ENCODE measurements at regions not wholly inside any gene's neighbourhood (a gene's known extent, or its start where the extent isn't known, plus 50 kb on each side); places are given as distances from the start of the nearest gene placed in this dataset.
"Not testable (repeated sequence)": the region's sequence is repeated elsewhere in the genome, so short reads cannot be mapped to it uniquely, and the experiment has no call there.

DNA sequence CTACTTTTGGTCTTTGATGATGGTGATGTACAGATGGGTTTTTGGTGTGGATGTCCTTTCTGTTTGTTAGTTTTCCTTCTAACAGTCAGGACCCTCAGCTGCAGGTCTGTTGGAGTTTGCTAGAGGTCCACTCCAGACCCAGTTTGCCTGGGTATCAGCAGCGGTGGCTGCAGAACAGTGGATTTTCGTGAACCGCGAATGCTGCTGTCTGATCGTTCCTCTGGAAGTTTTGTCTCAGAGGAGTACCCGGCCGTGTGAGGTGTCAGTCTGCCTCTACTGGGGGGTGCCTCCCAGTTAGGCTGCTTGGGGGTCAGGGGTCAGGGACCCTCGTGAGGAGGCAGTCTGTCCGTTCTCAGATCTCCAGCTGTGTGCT, 56.6 kb upstream of the TNFAIP8 start:
- DNase-seq: not testable (repeated sequence)

DNA sequence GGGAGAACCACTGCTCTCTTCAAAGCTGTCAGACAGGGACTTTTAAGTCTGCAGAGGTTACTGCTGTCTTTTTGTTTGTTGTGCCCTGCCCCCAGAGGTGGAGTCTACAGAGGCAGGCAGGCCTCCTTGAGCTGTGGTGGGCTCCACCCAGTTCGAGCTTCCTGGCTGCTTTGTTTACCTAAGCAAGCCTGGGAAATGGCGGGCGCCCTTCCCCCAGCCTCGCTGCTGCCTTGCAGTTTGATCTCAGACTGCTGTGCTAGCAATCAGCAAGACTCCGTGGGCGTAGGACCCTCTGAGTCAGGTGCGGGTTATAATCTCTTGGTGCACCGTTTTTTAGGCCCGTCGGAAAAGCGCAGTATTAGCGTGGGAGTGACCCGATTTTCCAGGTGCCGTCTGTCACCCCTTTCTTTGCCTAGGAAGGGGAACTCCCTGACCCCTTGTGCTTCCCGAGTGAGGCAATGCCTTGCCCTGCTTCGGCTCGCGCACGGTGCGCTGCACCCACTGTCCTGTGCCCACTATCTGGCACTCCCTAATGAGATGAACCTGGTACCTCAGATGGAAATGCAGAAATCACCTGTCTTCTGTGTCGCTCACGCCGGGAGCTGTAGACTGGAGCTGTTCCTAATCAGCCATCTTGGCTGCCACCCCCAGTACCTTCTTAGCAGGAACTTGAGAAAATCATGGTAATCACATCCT, 56.1 kb upstream of the TNFAIP8 start:
- DNase-seq: peak; percentile 94

DNA sequence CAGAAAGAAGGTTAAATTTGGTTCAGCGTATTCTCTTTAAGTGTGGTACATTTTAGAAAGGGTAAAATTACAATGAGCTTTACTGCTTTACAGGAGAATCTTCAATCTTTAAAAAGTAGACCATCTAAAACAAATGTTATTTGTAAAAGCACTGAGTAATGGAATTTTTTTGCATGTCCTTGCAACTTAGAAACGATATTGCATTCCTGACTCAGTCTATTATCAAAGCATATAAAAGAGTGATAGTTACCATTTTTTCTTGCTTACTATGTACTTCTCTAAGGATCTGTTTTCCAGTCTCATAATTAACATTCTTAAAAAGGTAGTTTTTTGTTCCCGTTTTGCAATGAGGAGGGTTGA, 55.5 kb upstream of the TNFAIP8 start:
- DNase-seq: no peak

DNA sequence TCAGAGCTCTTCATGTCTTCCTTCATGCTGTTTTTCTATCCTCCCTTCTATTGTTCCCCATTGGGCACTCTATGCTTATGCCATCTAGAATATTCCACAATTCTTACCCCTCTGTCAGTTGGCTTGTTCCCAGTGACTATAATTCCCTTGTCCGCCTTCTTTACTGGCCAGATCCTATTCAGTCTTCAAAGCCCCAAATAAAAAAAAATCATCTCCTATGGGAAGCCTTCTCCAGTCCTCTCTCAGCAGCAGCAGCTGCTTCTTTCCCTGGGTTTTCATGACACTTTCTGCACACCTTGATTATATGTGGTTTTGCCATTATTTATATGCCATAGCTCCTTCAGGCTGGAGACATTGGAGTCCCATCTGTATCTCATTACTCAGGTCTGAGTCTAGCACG, 54.6 kb upstream of the TNFAIP8 start:
- DNase-seq: no peak

DNA sequence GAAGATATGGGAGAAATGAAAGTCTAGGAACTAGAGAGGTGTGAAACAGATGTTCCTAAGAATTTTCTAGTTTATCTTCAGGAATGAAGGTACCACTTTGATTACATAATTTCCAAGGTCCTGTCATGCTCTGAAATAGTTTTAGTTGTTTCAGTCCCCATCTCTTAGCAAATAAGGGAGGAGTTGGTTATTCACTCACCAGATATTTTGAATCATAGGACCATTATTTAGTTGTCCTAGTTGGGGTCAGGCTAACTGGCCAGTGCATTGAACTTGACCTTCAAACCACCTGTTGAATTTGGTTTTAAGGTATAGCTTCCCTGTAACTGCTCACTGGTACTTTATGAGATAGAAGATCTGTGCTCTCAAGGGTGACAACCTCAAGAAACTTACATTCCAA, 53.9 kb upstream of the TNFAIP8 start:
- DNase-seq: no peak

DNA sequence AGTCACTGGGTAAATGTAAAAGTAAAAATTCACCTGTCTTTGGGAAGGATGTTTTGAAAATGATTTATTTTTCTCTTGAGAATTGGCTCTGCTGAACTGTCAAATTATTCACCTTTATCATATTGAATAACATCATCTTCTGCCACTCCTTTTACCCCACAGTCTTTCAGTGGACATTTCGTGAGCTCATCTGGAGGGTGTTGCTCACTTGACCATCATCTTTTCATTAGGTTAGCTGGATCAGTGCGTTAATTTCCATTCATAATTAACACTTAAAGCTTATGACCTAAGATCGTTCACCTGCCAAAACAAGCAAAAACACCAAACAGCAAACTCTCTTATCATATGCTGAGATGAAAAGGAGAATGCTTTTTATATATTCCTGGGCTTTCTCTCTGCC, 53.4 kb upstream of the TNFAIP8 start:
- DNase-seq: no peak

DNA sequence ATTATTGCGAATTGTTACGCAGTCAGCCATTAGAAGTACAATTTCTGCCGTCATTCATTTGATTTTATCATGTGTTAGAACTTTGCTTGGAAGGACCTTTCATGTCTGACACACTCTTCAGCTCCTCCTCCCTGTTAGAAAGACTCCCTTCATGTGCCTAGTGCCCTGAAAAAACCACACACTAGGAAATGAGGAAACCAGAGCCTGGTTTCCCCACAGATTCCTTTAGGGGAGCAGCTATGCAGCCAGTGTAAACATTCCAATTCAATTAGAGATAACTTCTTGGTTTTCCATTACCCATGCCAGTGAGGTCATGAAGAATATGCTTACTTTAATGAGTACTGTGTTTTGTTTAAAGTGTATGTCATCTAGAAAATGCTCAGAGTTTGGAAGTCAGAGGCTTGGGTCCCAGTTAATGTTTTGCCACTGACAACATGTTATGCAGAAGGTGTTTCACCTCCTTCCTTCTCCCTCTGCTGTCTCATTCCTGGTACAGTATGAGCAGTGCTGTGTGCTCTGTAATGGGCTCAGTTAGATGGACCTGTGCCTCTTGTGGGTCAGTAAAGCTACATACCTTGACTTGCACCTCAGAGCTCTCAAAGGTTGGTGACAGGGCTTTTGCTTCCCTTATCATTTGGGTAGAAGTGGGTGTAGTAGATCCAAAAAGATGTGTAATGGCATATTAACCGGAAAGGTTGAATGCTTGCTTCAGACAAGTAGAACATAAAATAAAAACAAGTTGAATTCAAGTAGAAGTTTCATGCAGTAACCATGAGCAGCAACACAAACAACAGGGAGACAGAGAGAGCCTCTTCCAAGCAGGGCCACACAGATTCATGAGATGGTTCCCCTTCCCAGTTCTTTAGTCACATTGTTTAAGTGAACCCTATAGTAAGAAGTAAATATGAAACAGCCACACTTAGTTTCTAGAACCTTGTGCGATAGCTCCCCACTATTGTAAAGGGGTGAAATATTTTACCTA, 52.6 kb upstream of the TNFAIP8 start:
- no peak for DNase-seq

DNA sequence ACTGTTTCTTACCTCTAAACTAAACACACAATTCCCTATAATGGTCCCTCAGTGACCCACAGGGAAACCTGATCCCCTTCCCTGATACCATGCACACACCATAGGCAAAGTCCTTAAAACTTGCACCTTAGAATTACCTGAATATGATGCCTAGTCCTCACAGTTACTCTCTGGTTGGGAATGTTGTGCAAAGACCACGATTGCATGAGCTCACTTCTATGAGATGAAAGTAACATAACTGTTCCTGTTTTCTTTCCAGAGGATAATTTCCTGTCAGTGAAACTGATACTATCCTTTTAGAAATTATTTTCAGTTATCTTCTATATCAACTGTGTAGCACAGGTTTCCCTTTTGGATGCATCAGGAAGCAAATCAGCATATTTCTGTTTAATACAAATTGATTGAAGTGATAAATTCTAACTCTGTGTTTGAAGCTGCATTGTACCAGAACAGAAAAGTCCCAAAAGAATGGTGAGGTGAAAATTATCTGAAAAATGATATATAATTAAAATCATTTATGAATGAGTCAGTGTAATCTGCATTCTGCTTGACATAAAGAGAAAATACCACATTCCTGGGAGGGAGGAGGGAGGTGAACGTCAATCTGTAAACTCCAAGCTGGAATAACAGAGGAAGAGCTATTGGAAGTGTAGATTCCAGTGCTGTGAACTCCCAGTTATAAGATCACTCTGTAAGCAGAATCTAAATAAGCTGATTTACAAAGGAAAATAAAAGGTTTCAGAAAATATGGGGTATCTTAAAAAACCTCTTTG, 51.2 kb upstream of the TNFAIP8 start:
- no peak for DNase-seq

Measured in stimulated activated naive CD4-positive, alpha-beta T cell treated with Interleukin-2 at 50 U/mL for 16 hours (primary cell).